ENCODE measurements at regions not wholly inside any gene's neighbourhood (a gene's known extent, or its start where the extent isn't known, plus 50 kb on each side); places are given as distances from the start of the nearest gene placed in this dataset.

DNA sequence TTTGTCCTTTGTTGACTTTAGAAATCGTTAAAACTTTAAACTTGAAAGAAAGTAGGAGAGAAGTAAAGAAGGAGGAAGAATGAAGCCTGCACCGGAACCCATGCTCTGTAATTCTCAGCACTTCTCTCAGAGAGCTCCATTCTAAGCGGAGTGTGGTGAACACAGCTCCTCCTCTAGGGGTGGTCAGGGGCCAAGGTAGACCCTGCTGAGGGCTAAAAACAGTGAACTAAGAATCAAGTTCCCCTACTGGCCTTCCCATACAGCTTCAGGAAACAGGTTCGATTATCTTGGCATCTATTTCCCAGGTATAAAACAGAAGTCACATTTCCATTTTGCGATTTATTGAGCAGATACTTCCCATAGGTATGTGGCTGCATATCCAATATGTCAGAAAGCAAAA is 92.7 kb upstream of the ASAP2 start:
- TF ChIP-seq ISL1 (CRISPR knock-in tag; IDR thresholded peaks at IDR 0.05) = no peak
- ATAC-seq = no peak

DNA sequence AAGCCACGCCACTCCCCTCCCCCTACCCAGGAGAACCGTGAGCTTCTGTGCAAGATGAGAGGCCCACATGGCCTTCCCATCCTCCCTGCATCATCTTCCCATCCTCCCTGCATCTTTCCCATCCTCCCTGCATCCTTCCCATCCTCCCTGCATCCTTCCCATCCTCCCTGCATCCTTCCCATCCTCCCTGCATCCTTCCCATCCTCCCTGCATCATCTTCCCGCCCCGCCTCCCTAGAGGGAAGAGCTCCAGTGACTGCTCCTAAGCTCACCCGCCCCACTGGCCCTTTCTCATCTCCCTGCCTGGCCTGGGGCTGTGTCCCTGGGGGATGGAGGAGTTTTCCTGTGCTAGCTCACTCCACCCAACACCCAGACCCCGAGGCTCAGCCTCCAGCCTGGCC is 93.3 kb upstream of the ASAP2 start:
- ATAC-seq = no peak
- no peak for TF ChIP-seq TOX (CRISPR knock-in tag; IDR thresholded peaks at IDR 0.05; ENCODE audit: borderline replicate concordance)
- no peak for TF ChIP-seq SNAI2 (CRISPR knock-in tag; IDR thresholded peaks at IDR 0.05)
- no peak for TF ChIP-seq RARB (CRISPR knock-in tag; IDR thresholded peaks at IDR 0.05)

DNA sequence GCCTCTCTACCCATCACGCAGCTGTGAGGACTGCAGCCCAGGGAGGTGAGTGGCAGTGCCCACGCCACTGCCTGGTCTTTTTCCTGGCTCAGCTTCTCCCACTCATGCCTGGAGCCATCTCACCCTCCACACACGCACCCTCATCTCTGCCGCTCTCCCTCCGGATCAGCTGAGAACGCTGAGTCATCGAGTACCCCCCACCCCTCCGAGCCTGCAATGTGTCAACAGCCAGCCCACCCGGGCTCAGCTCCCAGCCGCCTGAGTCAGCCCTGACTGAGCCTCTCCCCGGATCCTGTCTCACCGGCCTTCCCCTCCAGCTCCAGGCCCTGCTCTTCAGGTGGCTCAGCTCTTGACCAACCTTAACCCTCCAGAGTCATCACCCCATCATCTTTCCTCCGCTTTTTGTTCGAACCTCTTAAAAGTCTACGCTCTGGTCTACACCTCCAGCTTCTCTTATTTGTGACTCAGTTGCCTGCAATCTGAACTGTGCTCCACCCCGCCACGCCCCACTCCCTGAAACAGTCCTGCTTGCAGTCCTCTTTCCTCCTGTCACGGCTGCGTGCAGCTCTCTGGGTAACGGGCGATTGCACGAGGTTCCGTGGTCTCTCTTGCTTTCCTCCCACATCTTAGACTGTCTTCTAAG is 94.4 kb upstream of the ASAP2 start:
- TF ChIP-seq, protein P1, sequence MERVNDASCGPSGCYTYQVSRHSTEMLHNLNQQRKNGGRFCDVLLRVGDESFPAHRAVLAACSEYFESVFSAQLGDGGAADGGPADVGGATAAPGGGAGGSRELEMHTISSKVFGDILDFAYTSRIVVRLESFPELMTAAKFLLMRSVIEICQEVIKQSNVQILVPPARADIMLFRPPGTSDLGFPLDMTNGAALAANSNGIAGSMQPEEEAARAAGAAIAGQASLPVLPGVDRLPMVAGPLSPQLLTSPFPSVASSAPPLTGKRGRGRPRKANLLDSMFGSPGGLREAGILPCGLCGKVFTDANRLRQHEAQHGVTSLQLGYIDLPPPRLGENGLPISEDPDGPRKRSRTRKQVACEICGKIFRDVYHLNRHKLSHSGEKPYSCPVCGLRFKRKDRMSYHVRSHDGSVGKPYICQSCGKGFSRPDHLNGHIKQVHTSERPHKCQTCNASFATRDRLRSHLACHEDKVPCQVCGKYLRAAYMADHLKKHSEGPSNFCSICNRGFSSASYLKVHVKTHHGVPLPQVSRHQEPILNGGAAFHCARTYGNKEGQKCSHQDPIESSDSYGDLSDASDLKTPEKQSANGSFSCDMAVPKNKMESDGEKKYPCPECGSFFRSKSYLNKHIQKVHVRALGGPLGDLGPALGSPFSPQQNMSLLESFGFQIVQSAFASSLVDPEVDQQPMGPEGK (CRISPR knock-in tag; IDR thresholded peaks at IDR 0.05; ENCODE audit: borderline replicate concordance) = peak; percentile 77; the same call in 1 of the 2 replicates
- no peak for TF ChIP-seq SNAI2 (CRISPR knock-in tag; IDR thresholded peaks at IDR 0.05)
- peak; percentile 92 for ATAC-seq

DNA sequence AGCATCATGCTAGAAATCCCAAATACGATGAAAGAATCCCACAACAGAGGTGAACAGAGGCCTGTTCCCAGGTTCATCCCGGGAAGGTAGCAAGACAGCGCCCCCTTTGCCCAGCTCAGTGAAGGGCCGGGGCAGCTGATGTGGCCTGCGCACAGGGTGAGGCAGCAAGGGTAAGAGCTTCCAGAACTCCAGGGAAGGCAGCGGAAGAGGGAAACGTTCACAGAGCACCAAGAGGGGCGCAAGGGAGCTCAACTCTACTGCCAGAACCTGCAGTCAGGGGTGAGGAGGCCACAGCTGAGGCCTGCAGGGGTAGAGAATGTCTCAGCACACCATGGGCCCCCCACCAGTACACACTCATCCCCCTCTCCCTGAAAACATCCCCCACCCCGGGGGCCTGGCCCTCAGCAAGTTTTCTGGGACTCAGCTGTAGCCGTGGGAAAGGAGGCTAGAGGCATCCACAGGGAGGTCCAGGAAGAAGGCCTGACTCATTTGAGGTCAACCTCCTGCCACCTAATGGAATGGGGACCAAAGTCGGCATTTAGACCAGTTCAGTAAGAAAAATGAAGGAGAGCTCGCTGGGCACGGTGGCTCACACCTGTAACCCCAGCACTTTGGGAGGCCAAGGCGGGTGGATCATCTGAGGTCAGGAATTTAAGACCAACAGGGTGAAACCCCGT is 95.6 kb upstream of the ASAP2 start:
- ATAC-seq = peak; percentile 39
- TF ChIP-seq SNAI2 (CRISPR knock-in tag; IDR thresholded peaks at IDR 0.05) (no peak), ZFP3 (CRISPR knock-in tag; IDR thresholded peaks at IDR 0.05) (no peak), CSDC2 (CRISPR knock-in tag; IDR thresholded peaks at IDR 0.05) (no peak), ZC3H10 (CRISPR knock-in tag; IDR thresholded peaks at IDR 0.05) (no peak), RARB (CRISPR knock-in tag; IDR thresholded peaks at IDR 0.05) (no peak), GLIS3 (CRISPR knock-in tag; IDR thresholded peaks at IDR 0.05) (no peak), PPARA (CRISPR knock-in tag; IDR thresholded peaks at IDR 0.05; ENCODE audit: borderline replicate concordance) (no peak), ZNF70 (CRISPR knock-in tag; IDR thresholded peaks at IDR 0.05) (no peak), BACH2 (CRISPR knock-in tag; IDR thresholded peaks at IDR 0.05; ENCODE audit: borderline replicate concordance) (no peak), ZNF565 (CRISPR knock-in tag; conservative IDR thresholded peaks at IDR 0.05; ENCODE audit: low read depth) (no peak)
- TF ChIP-seq, protein P2, sequence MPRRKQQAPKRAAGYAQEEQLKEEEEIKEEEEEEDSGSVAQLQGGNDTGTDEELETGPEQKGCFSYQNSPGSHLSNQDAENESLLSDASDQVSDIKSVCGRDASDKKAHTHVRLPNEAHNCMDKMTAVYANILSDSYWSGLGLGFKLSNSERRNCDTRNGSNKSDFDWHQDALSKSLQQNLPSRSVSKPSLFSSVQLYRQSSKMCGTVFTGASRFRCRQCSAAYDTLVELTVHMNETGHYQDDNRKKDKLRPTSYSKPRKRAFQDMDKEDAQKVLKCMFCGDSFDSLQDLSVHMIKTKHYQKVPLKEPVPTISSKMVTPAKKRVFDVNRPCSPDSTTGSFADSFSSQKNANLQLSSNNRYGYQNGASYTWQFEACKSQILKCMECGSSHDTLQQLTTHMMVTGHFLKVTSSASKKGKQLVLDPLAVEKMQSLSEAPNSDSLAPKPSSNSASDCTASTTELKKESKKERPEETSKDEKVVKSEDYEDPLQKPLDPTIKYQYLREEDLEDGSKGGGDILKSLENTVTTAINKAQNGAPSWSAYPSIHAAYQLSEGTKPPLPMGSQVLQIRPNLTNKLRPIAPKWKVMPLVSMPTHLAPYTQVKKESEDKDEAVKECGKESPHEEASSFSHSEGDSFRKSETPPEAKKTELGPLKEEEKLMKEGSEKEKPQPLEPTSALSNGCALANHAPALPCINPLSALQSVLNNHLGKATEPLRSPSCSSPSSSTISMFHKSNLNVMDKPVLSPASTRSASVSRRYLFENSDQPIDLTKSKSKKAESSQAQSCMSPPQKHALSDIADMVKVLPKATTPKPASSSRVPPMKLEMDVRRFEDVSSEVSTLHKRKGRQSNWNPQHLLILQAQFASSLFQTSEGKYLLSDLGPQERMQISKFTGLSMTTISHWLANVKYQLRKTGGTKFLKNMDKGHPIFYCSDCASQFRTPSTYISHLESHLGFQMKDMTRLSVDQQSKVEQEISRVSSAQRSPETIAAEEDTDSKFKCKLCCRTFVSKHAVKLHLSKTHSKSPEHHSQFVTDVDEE (CRISPR knock-in tag; IDR thresholded peaks at IDR 0.05) = no peak
- TF ChIP-seq, protein P1 (CRISPR knock-in tag; IDR thresholded peaks at IDR 0.05; ENCODE audit: borderline replicate concordance) = no peak

DNA sequence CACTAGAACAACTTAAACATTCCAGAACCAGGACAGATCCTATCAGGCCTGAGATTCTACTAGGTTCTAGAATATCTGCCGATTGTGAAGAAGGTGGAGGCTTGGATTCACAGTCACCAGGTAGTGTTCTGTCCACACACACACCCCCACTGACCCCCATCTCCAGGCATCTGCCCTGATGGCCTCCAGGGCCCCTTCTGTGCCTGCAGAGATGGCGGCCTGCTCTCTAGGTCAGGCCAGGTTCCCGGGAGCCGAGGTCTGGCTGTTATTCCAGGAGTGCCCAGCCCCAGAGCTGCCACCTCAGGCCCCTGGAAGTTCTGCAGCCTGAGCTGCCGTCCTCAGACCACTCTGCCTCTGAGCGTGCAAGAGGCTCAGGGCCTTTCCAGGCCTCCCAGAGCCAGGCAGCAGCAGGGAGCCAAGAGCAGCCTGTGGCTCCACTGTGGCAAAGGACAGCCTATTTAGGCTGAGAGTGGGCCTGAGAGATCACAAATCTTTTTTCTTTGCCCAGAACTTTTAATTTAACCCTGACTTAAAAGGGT is 96.2 kb upstream of the ASAP2 start:
- TF ChIP-seq ESRRG (CRISPR knock-in tag; IDR thresholded peaks at IDR 0.05) (no peak), SNAI2 (CRISPR knock-in tag; IDR thresholded peaks at IDR 0.05) (no peak), OSR1 (CRISPR knock-in tag; IDR thresholded peaks at IDR 0.05) (no peak), ZNF8 (CRISPR knock-in tag; IDR thresholded peaks at IDR 0.05) (no peak), RARB (CRISPR knock-in tag; IDR thresholded peaks at IDR 0.05) (no peak), ARNTL (CRISPR knock-in tag; IDR thresholded peaks at IDR 0.05; ENCODE audit: borderline replicate concordance, low read depth) (no peak), ISL1 (CRISPR knock-in tag; IDR thresholded peaks at IDR 0.05) (no peak), ZNF565 (CRISPR knock-in tag; conservative IDR thresholded peaks at IDR 0.05; ENCODE audit: low read depth) (no peak)
- TF ChIP-seq, protein P3, sequence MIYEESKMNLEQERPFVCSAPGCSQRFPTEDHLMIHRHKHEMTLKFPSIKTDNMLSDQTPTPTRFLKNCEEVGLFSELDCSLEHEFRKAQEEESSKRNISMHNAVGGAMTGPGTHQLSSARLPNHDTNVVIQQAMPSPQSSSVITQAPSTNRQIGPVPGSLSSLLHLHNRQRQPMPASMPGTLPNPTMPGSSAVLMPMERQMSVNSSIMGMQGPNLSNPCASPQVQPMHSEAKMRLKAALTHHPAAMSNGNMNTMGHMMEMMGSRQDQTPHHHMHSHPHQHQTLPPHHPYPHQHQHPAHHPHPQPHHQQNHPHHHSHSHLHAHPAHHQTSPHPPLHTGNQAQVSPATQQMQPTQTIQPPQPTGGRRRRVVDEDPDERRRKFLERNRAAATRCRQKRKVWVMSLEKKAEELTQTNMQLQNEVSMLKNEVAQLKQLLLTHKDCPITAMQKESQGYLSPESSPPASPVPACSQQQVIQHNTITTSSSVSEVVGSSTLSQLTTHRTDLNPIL (CRISPR knock-in tag; IDR thresholded peaks at IDR 0.05; ENCODE audit: low read depth) = no peak
- TF ChIP-seq, protein P1 (CRISPR knock-in tag; IDR thresholded peaks at IDR 0.05; ENCODE audit: borderline replicate concordance) = no peak
- no peak for ATAC-seq
